ENCODE measurements at regions not wholly inside any gene's neighbourhood (a gene's known extent, or its start where the extent isn't known, plus 50 kb on each side); places are given as distances from the start of the nearest gene placed in this dataset.

DNA sequence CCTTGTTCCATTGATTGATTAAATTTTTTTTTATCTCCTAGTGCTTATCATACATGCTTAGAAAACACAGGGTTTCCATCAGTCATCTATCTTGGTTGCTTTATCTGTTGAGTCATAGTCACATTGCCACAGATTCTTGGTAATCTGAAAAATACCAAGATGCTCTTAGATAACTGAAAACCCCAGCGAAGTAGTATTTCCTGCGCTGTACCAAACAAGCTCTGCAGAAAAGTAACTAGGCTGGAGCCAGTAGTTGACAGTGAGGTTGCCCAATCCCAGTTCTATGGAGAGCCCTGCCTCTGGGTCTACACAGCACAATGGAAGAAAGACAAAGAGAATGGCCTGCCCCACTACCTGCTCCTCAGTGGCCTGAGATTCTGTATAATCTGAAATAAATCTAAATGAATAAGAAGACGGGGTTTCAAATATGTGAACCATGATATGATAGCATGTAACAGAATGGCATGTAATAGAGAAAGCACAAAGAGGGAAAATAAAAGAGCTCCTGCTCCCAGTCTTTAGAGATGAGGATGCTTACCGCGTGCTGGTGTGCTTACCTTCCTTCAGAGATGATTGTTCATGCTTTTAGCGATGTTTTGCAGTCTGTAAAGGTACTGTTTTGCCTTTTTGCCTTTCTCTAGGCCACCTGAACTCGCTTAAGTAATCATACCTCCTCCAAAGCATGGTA, 55.3 kb upstream of the RAPGEF2 start:
- TF ChIP-seq, protein P1, sequence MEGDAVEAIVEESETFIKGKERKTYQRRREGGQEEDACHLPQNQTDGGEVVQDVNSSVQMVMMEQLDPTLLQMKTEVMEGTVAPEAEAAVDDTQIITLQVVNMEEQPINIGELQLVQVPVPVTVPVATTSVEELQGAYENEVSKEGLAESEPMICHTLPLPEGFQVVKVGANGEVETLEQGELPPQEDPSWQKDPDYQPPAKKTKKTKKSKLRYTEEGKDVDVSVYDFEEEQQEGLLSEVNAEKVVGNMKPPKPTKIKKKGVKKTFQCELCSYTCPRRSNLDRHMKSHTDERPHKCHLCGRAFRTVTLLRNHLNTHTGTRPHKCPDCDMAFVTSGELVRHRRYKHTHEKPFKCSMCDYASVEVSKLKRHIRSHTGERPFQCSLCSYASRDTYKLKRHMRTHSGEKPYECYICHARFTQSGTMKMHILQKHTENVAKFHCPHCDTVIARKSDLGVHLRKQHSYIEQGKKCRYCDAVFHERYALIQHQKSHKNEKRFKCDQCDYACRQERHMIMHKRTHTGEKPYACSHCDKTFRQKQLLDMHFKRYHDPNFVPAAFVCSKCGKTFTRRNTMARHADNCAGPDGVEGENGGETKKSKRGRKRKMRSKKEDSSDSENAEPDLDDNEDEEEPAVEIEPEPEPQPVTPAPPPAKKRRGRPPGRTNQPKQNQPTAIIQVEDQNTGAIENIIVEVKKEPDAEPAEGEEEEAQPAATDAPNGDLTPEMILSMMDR (IDR thresholded peaks at IDR 0.05), result no peak
- Histone ChIP-seq H3K9me3 (no peaks in the 10 kb centered on the region), H3K36me3 (ENCODE audit: low read depth) (no peaks in the 10 kb centered on the region), H3K4me1 (ENCODE audit: low read depth) (peaks cover 3% of the 10 kb centered on the region), H3K4me3 (no peak overlapping the region)
- DNase-seq, result no peak
- peak; percentile 22 for ATAC-seq
- intact Hi-C loops (cut with DNase I, micrococcal nuclease), result no loop called here

DNA sequence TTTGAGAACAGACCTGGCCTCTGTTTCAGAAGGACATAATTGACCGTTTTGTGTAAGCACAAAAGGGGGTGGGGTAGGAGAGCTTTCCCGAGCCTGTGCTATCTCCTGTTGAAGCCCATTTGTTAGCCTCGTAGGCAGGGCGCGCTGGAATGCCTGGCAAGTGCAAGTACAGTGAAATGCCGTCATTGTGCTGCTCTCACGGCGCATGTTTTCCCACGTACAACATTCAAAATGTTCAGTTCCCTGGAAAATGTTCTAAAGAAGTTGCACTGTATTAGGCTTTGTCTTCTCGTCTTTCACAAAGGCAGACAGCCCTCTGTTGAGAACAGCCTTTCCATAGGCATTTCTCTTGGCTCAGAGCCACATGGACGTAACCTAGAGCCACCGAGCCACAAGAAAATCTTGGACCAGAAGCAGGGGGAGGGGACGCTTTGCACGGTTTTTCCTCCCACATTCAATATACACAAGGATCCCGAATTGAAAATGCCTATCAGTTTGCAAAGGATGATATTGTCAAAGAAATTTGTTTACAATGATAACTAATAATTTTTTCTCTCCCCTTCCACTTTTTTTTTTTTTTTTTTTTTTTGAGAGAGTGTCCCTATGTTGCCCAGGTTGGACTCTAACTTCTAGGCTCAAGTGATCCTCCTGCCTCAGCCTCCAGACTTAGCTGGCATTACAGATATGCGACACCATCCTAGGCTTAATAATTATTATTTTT, 54.6 kb upstream of the RAPGEF2 start:
- ATAC-seq (peak; percentile 90), DNase-seq (peak; percentile 70 to 77 (median 73))
- Histone ChIP-seq H3K4me3 (no peak overlapping the region), H3K36me3 (ENCODE audit: low read depth) (no peaks in the 10 kb centered on the region), H3K9me3 (no peaks in the 10 kb centered on the region), H3K4me1 (ENCODE audit: low read depth) (peaks cover 3% of the 10 kb centered on the region)
- intact Hi-C loops (cut with DNase I, micrococcal nuclease), result no loop called here
- TF ChIP-seq, protein P1 (IDR thresholded peaks at IDR 0.05), result no peak

DNA sequence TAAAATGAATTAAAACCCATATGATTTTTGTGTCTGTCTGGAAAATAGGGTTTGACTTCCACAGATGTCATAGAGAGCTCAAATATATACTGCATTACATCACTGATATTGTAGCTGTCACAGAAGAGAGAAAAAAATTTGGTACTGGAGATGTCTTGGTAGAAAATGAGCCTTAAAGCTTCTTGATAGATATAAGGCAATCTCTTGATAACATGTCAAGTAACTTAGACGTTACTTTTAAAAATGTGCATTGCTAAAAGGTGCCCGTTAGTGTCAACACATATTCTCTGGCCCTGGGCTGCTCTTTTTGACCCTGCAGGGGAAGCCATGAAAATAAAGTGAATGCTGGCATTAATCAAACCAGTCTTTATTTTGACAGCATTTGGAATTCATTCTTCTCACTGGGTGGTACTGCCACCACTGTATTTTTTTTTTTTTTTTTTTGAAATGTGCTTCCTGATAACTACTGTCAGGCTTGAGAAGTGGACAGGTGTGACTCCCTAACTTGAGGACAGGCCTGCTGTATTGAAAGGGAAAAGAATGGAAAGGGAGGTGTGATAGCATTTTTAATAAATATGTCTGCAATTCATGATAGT, 53.0 kb upstream of the RAPGEF2 start:
- no peak for ATAC-seq
- intact Hi-C loops (cut with DNase I, micrococcal nuclease), result no loop called here
- Histone ChIP-seq H3K36me3 (ENCODE audit: low read depth) (no peaks in the 10 kb centered on the region), H3K4me1 (ENCODE audit: low read depth) (peaks cover 3% of the 10 kb centered on the region), H3K4me3 (no peak overlapping the region), H3K9me3 (no peaks in the 10 kb centered on the region)
- TF ChIP-seq, protein P1 (IDR thresholded peaks at IDR 0.05), result no peak
- DNase-seq, result no peak

DNA sequence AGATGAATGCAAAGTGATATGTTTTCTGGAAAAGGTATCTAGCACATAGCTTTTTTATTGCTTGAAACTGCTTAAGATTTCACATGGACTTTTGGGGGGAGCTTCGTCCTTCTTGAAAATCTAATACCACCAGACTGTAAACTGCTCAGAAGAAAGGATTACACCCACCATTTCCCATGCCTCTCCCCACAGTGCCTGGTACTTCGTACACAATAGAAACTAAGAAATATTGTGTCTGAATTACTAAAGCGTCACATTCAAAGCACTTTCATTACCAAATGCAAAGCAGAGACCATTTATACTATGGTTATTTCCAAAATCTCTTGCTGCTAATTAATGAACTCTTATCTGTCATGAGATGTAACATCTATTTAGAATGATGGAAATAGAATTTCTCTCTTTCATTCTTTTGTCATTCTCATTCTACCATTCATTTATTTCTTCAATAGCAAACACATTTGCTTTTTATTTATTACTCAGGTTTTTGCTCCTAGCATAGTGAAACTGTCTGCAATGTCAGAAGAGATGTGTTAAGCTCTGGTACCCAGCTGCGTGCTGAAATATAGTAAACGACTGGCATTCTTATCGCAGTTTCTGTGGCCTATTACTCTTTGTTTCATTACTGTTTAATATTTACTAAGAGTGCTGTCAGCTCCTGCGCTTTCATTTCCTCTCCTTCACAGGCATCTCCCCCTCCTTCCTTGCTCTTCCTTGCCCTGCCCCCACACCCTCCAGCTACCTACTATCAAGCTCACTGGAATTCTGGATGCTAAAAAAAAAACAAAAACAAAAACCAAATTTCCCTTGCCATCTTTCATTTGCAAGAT, 51.4 kb upstream of the RAPGEF2 start:
- H3K4me3 ChIP-seq, result no peak overlapping the region
- DNase-seq, result no peak

DNA sequence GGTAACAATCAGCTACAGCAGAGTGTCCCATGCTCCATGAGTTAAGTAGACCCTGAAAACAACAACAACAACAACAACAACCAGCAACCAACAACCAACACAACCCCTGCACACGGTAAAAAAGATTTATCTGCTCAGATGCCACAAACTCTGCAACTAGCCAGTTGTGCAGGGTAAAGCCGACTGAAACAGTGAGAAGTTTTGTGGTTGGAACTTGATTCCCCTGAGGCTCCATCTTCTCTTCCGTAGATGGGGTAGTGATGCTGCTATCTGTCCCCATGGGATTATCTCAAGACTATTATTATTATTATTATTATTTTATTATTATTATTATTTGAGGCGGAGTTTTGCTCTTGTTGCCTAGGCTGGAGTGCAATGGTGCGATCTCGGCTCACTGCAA, 50.6 kb upstream of the RAPGEF2 start:
- no peaks in the 10 kb centered on the region for H3K9me3 ChIP-seq
- ATAC-seq, result no peak
- H3K36me3 ChIP-seq (ENCODE audit: low read depth), result no peaks in the 10 kb centered on the region
- H3K4me1 ChIP-seq (ENCODE audit: low read depth), result peaks cover 3% of the 10 kb centered on the region
- no peak overlapping the region for H3K4me3 ChIP-seq
- intact Hi-C loops (cut with DNase I, micrococcal nuclease), result no loop called here
- TF ChIP-seq, protein P1 (IDR thresholded peaks at IDR 0.05), result no peak
- DNase-seq, result no peak

More for the DNA sequence above, 51.4 kb upstream of the RAPGEF2 start:
- intact Hi-C loops (cut with DNase I, micrococcal nuclease), result no loop called here
- Histone ChIP-seq H3K36me3 (ENCODE audit: low read depth) (no peaks in the 10 kb centered on the region), H3K9me3 (no peaks in the 10 kb centered on the region), H3K4me1 (ENCODE audit: low read depth) (peaks cover 3% of the 10 kb centered on the region)
- TF ChIP-seq, protein P1 (IDR thresholded peaks at IDR 0.05), result no peak
- ATAC-seq, result no peak
